ENCODE measurements at regions not wholly inside any gene's neighbourhood (a gene's known extent, or its start where the extent isn't known, plus 50 kb on each side); places are given as distances from the start of the nearest gene placed in this dataset.

GRCh38 chr14:71354142-71354541 lies 446.9 kb downstream of the PCNX1 start:
- Histone ChIP-seq H2AK9ac (replicated peaks; ENCODE audit: low read depth, low read length, poor library complexity) (no peak overlapping the region), H2AFZ (replicated peaks; ENCODE audit: low read length, poor library complexity) (no peak overlapping the region), H3K14ac (replicated peaks; ENCODE audit: low read depth, low read length) (no peak overlapping the region), H3K4me2 (ENCODE audit: low read depth, low read length) (no peak overlapping the region), H4K8ac (ENCODE audit: low read depth in 2 of 2, low read length in 2 of 2) (no peak overlapping the region), H2BK15ac (ENCODE audit: low read depth, low read length) (no peak overlapping the region), H2BK20ac (ENCODE audit: low read depth, low read length) (no peak overlapping the region), H3K9me1 (ENCODE audit: insufficient read depth, low read length) (peaks cover 6% of the 10 kb centered on the region; the same call in 1 of the 2 replicates), H3K4ac (ENCODE audit: low read depth, low read length) (no peak overlapping the region), H2AK5ac (ENCODE audit: low read depth, low read length) (no peak overlapping the region), H4K5ac (ENCODE audit: low read depth, low read length) (no peak overlapping the region), H3K36me3 (ENCODE audit: control insufficient read depth, insufficient read depth, low read length) (no peaks in the 10 kb centered on the region), H2BK120ac (ENCODE audit: low read depth, low read length) (no peak overlapping the region), H3K56ac (ENCODE audit: extremely low read depth, insufficient read depth, low read length) (no peak overlapping the region), H4K91ac (ENCODE audit: insufficient read depth, low read depth, low read length) (no peak overlapping the region), H3K27ac (ENCODE audit: insufficient read depth, low read length) (no peak overlapping the region), H3K9ac (ENCODE audit: low read depth, low read length) (no peak overlapping the region), H3K4me3 (ENCODE audit: insufficient read depth, low read depth, low read length) (no peak overlapping the region), H3K18ac (ENCODE audit: low read depth, low read length) (no peak overlapping the region), H3K79me1 (ENCODE audit: low read depth in 1 of 2, low read length in 2 of 2) (peaks cover 28 to 68% of the 10 kb centered on the region in 2 experiments), H4K20me1 (ENCODE audit: insufficient read depth, low read length) (peaks cover 10% of the 10 kb centered on the region; the same call in 1 of the 2 replicates), H3K9me3 (ENCODE audit: control insufficient read depth, insufficient read depth, low read length) (no peaks in the 10 kb centered on the region), H2BK5ac (ENCODE audit: low read depth, low read length, poor library complexity, severe bottlenecking) (no peak overlapping the region), H3K4me1 (ENCODE audit: control insufficient read depth, insufficient read depth, low read length) (peaks cover 17% of the 10 kb centered on the region), H3K27me3 (ENCODE audit: control insufficient read depth, insufficient read depth, low read length) (no peaks in the 10 kb centered on the region), H3K23ac (ENCODE audit: low read depth, low read length) (no peak overlapping the region)
- DNase-seq (no peak), ATAC-seq (ENCODE audit: low read depth) (no peak)
- ChIA-PET CTCF (no interaction called here), POLR2A (ENCODE audit: unreplicated experiment) (no interaction called here)
- no peak for TF ChIP-seq RAD21 (IDR thresholded peaks at IDR 0.05; ENCODE audit: low read length)
- no peak for TF ChIP-seq RCOR1 (IDR thresholded peaks at IDR 0.05; ENCODE audit: insufficient replicate concordance, low read length)
- TF ChIP-seq MXI1 (IDR thresholded peaks at IDR 0.05; ENCODE audit: borderline replicate concordance, low read depth, low read length): no peak
- dilution Hi-C loops (cut with HindIII; ENCODE audit: low sequenced_read_pairs, unreplicated experiment): no loop called here
- in situ Hi-C loops (cut with MboI; ENCODE audit: low sequenced_read_pairs): no loop called here
- no CpG with 5 or more reads among the region's 8 CpGs for WGBS, 2 experiments (ENCODE audit: extremely low coverage in 2 of 2, insufficient read length in 1 of 2)
- intact Hi-C loops (cut with micrococcal nuclease): no loop called here
- no TSS peak for BruUV-seq (replicated peaks)
